HG02840 (cell line): ENCODE measurements at regions not wholly inside any gene's neighbourhood (a gene's known extent, or its start where the extent isn't known, plus 50 kb on each side); places are given as distances from the start of the nearest gene placed in this dataset.

ENCODE experiments used
- ATAC-seq: cut with Tn5 transposase; IDR thresholded peaks from one replicate; pipeline ENCODE4 v1.9.1; 2021; ENCODE audit warnings: mild to moderate bottlenecking, moderate library complexity, moderate number of reproducible peaks; ENCODE audit not compliant: unreplicated experiment, low FRiP score

- no peak for ATAC-seq
Measured at GRCh38 chr11:28860893-28861292, 752.7 kb downstream of the METTL15 start.

GRCh38 chr11:28858076-28858475 lies 749.9 kb downstream of the METTL15 start:
- no peak for ATAC-seq

- ATAC-seq, result no peak
Measured at GRCh38 chr11:28849053-28849452, 740.9 kb downstream of the METTL15 start.

- ATAC-seq, result no peak
Measured at GRCh38 chr11:28842716-28843115, 734.5 kb downstream of the METTL15 start.

- no peak for ATAC-seq
Measured at GRCh38 chr11:28838741-28839140, 730.6 kb downstream of the METTL15 start.

GRCh38 chr11:28837599-28837998 lies 729.4 kb downstream of the METTL15 start:
- no peak for ATAC-seq

GRCh38 chr11:28836285-28837081 lies 728.3 kb downstream of the METTL15 start:
- no peak for ATAC-seq

GRCh38 chr11:28835790-28836189 lies 727.6 kb downstream of the METTL15 start:
- no peak for ATAC-seq

- ATAC-seq, result no peak
Measured at GRCh38 chr11:28835317-28835716, 727.1 kb downstream of the METTL15 start.

- no peak for ATAC-seq
Measured at GRCh38 chr11:28834877-28835276, 726.7 kb downstream of the METTL15 start.

- no peak for ATAC-seq
Measured at GRCh38 chr11:28833670-28834069, 725.5 kb downstream of the METTL15 start.

GRCh38 chr11:28833169-28833568 lies 725.0 kb downstream of the METTL15 start:
- no peak for ATAC-seq

- no peak for ATAC-seq
Measured at GRCh38 chr11:28826807-28827206, 718.6 kb downstream of the METTL15 start.

- no peak for ATAC-seq
Measured at GRCh38 chr11:28822576-28822975, 714.4 kb downstream of the METTL15 start.

- no peak for ATAC-seq
Measured at GRCh38 chr11:28820296-28820989, 712.3 kb downstream of the METTL15 start.

GRCh38 chr11:28819741-28820140 lies 711.6 kb downstream of the METTL15 start:
- no peak for ATAC-seq

GRCh38 chr11:28815110-28815509 lies 706.9 kb downstream of the METTL15 start:
- no peak for ATAC-seq

GRCh38 chr11:28808771-28809170 lies 700.6 kb downstream of the METTL15 start:
- no peak for ATAC-seq

- no peak for ATAC-seq
Measured at GRCh38 chr11:28799316-28799715, 691.1 kb downstream of the METTL15 start.

GRCh38 chr11:28798286-28798685 lies 690.1 kb downstream of the METTL15 start:
- ATAC-seq, result no peak

GRCh38 chr11:28797536-28797935 lies 689.3 kb downstream of the METTL15 start:
- ATAC-seq, result no peak

- no peak for ATAC-seq
Measured at GRCh38 chr11:28794405-28794804, 686.2 kb downstream of the METTL15 start.
